Panc1 (cell line): ENCODE measurements at regions not wholly inside any gene's neighbourhood (a gene's known extent, or its start where the extent isn't known, plus 50 kb on each side); places are given as distances from the start of the nearest gene placed in this dataset.
"Not testable (repeated sequence)": the region's sequence is repeated elsewhere in the genome, so short reads cannot be mapped to it uniquely, and the experiment has no call there.

Experiments used
- ATAC-seq: fragments of 200-7000 bp; cut with Tn5 transposase; 2 replicates; pipeline ENCODE4 v1.9.1; 2020; ENCODE audit warnings: mild to moderate bottlenecking, moderate library complexity
- BruUV-seq: library from RNA; stranded (reverse); fragments of 400-500 nt; replicated peaks from 2 replicates; lab custom pipeline; 2021; lab: Mats Ljungman, UMichigan
- CTCF ChIA-PET: fragments of 300-600 bp; sonication (Branson Sonifier 250); formaldehyde crosslinking; loops from one replicate; lab custom pipeline; 2022; ENCODE audit warnings: antibody characterized with exemption; lab: Charles Lee
- POLR2A ChIA-PET: fragments of 300-600 bp; sonication (Branson Sonifier 250); formaldehyde crosslinking; loops from one replicate; lab custom pipeline; 2022; ENCODE audit warnings: antibody characterized with exemption; lab: Charles Lee
- DNase-seq: peaks from one replicate; pipeline ENCODE4 v3.0.0-alpha.2; 2010; ENCODE audit warnings: low read depth, low spot score
- H3K27ac ChIP-seq: 2 replicates; pipeline ENCODE4 v1.5.1; 2011; ENCODE audit warnings: mild to moderate bottlenecking, low read length, inconsistent platforms
- H3K27me3 ChIP-seq: fragments of 200-500 bp; sonication (Bioruptor generic); 2 replicates; pipeline ENCODE4 v1.6.0; 2014; ENCODE audit warnings: low read length, inconsistent platforms; ENCODE audit not compliant: control insufficient read depth, insufficient read depth
- H3K36me3 ChIP-seq: fragments of 200-500 bp; sonication (Bioruptor generic); 2 replicates; pipeline ENCODE4 v1.5.1; 2014; ENCODE audit warnings: inconsistent platforms, mild to moderate bottlenecking, low read length, moderate library complexity; ENCODE audit not compliant: control insufficient read depth, insufficient read depth
- H3K4me1 ChIP-seq: 2 replicates; pipeline ENCODE4 v1.5.1; 2011; ENCODE audit warnings: inconsistent platforms, mild to moderate bottlenecking, low read length, moderate library complexity; ENCODE audit not compliant: control insufficient read depth, insufficient read depth
- H3K4me3 ChIP-seq, 2 experiments: 2 replicates each; pipeline ENCODE4 v1.5.1; 2011 to 2012; ENCODE audit warnings: low read depth in 2 of 2, low read length in 2 of 2, mild to moderate bottlenecking in 2 of 2, inconsistent platforms in 1 of 2, moderate library complexity in 1 of 2
- H3K9me3 ChIP-seq: fragments of 200-500 bp; sonication (Bioruptor generic); 2 replicates; pipeline ENCODE4 v1.5.1; 2014; ENCODE audit warnings: low read depth, mild to moderate bottlenecking, inconsistent platforms, low read length, moderate library complexity; ENCODE audit not compliant: control insufficient read depth, insufficient read depth
- POLR2AphosphoS5 ChIP-seq: IDR thresholded peaks from 2 replicates; pipeline ENCODE4 v1.6.1; 2012; ENCODE audit warnings: mild to moderate bottlenecking, low read depth, low read length, moderate library complexity
- SIN3A ChIP-seq: IDR thresholded peaks from 2 replicates; pipeline ENCODE4 v1.6.1; 2012; ENCODE audit warnings: low read depth, mild to moderate bottlenecking, low read length, moderate library complexity, borderline replicate concordance; ENCODE audit not compliant: insufficient read depth
- TCF7L2 ChIP-seq: IDR thresholded peaks from 2 replicates; pipeline ENCODE4 v1.6.1; 2011; ENCODE audit warnings: mild to moderate bottlenecking, low read depth, low read length, inconsistent platforms
- in situ Hi-C: cut with HindIII; loops from 2 replicates; pipeline ENCODE4 v1.10.0; 2016; ENCODE audit warnings: low sequenced_read_pairs, low pct_unique_long_range_greater_than_20kb
- intact Hi-C: fragments of 100-400 bp; cut with micrococcal nuclease; formaldehyde crosslinking; loops from one replicate; pipeline ENCODE4 v1.10.0; 2022; ENCODE audit not compliant: unreplicated experiment
- TF ChIP-seq, protein P1 (sequence below), 2 experiments: IDR thresholded peaks; 2 replicates each; pipeline ENCODE4 v1.6.1; 2011 to 2012; ENCODE audit warnings: low read depth in 2 of 2, control low read depth in 1 of 2, low read length in 1 of 2, mild to moderate bottlenecking in 1 of 2, moderate library complexity in 1 of 2; ENCODE audit not compliant: insufficient read depth in 1 of 2
- TF ChIP-seq, protein P2 (sequence below): fragments of 450-650 bp; IDR thresholded peaks from 2 replicates; pipeline ENCODE4 v1.5.1; 2017; ENCODE audit warnings: mild to moderate bottlenecking

DNA sequence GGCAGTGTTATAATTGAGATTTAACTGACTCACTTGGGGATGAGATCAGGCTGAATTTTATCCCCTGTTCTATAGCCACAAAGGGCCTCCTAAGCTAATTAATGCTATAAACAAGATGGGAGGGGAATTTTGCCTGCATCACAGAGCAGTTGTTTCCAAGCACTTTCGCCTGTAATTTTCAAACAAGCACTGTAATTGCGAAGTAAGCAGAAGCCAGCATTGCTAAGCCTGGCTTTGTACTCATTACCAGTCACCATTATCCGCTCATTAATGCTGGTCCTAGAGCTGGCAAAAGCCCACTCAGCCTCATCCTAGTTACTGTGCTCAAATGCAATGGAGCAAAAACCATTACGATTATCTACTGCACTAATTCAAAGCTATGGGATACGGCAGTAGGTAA, 356.6 kb upstream of the UBE2E2 start:
- ChIA-PET POLR2A (no interaction called here), CTCF (no interaction called here)
- intact Hi-C loops = no loop called here
- no peaks in the 10 kb centered on the region for H3K4me1 ChIP-seq
- BruUV-seq = no TSS peak
- H3K27me3 ChIP-seq = no peaks in the 10 kb centered on the region
- in situ Hi-C loops = no loop called here
- H3K9me3 ChIP-seq = no peaks in the 10 kb centered on the region
- no peak overlapping the region for H3K27ac ChIP-seq
- no peak for DNase-seq
- TF ChIP-seq SIN3A (no peak), POLR2AphosphoS5 (no peak), TCF7L2 (no peak)
- TF ChIP-seq, protein P1, sequence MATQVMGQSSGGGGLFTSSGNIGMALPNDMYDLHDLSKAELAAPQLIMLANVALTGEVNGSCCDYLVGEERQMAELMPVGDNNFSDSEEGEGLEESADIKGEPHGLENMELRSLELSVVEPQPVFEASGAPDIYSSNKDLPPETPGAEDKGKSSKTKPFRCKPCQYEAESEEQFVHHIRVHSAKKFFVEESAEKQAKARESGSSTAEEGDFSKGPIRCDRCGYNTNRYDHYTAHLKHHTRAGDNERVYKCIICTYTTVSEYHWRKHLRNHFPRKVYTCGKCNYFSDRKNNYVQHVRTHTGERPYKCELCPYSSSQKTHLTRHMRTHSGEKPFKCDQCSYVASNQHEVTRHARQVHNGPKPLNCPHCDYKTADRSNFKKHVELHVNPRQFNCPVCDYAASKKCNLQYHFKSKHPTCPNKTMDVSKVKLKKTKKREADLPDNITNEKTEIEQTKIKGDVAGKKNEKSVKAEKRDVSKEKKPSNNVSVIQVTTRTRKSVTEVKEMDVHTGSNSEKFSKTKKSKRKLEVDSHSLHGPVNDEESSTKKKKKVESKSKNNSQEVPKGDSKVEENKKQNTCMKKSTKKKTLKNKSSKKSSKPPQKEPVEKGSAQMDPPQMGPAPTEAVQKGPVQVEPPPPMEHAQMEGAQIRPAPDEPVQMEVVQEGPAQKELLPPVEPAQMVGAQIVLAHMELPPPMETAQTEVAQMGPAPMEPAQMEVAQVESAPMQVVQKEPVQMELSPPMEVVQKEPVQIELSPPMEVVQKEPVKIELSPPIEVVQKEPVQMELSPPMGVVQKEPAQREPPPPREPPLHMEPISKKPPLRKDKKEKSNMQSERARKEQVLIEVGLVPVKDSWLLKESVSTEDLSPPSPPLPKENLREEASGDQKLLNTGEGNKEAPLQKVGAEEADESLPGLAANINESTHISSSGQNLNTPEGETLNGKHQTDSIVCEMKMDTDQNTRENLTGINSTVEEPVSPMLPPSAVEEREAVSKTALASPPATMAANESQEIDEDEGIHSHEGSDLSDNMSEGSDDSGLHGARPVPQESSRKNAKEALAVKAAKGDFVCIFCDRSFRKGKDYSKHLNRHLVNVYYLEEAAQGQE (IDR thresholded peaks at IDR 0.05; ENCODE audit: insufficient read depth in 1 of 2, low read depth in 2 of 2, low read length in 1 of 2) = no peak
- TF ChIP-seq, protein P2, sequence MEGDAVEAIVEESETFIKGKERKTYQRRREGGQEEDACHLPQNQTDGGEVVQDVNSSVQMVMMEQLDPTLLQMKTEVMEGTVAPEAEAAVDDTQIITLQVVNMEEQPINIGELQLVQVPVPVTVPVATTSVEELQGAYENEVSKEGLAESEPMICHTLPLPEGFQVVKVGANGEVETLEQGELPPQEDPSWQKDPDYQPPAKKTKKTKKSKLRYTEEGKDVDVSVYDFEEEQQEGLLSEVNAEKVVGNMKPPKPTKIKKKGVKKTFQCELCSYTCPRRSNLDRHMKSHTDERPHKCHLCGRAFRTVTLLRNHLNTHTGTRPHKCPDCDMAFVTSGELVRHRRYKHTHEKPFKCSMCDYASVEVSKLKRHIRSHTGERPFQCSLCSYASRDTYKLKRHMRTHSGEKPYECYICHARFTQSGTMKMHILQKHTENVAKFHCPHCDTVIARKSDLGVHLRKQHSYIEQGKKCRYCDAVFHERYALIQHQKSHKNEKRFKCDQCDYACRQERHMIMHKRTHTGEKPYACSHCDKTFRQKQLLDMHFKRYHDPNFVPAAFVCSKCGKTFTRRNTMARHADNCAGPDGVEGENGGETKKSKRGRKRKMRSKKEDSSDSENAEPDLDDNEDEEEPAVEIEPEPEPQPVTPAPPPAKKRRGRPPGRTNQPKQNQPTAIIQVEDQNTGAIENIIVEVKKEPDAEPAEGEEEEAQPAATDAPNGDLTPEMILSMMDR = no peak
- no peaks in the 10 kb centered on the region for H3K36me3 ChIP-seq
- ATAC-seq = no peak
- no peak overlapping the region for H3K4me3 ChIP-seq

DNA sequence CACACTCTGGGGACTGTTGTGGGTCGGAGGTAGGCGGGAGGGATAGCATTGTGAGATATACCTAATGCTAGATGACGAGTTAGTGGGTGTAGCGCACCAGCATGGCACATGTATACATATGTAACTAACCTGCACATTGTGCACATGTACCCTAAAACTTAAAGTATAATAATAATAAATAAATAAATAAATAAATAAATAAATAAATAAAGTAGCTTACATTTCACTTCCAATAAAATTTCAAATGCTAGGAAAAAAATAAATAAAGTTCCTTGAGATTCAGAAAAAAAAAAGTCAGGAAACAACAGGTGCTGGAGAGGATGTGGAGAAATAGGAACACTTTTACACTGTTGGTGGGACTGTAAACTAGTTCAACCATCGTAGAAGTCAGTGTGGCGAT, 353.5 kb upstream of the UBE2E2 start:
- POLR2A ChIA-PET = not testable (repeated sequence)

DNA sequence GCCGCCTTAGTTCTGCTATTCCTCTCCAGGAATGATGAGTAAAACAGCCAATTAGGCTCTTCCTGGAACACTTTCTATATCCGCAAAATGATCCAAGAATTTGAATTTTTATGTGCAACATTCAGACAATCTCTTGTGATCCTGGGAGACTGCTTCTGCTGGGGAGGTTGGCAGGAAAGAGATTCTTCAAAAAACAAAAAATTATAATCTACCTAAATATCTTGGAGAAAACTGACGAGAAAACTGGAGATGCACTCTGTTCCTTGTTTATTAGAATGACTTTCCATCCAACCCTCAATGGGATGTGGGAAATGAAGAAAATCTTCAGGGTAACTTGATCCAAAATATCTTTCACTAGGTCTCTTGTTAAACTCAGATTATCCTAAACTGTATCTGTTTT, 346.3 kb upstream of the UBE2E2 start:
- intact Hi-C loops = no loop called here
- no TSS peak for BruUV-seq
- H3K27ac ChIP-seq = no peak overlapping the region

More for the DNA sequence above, 353.5 kb upstream of the UBE2E2 start:
- H3K4me1 ChIP-seq, BruUV-seq, H3K36me3 ChIP-seq, DNase-seq, H3K27me3 ChIP-seq, H3K4me3 ChIP-seq, intact Hi-C loops, ATAC-seq, H3K9me3 ChIP-seq, H3K27ac ChIP-seq, in situ Hi-C loops, CTCF ChIA-PET: not testable (repeated sequence)

More for the DNA sequence above, 346.3 kb upstream of the UBE2E2 start:
- no peaks in the 10 kb centered on the region for H3K36me3 ChIP-seq
- no peak overlapping the region for H3K4me3 ChIP-seq
- H3K9me3 ChIP-seq = no peaks in the 10 kb centered on the region
- DNase-seq = no peak
- CTCF ChIA-PET = no interaction called here
- ATAC-seq = no peak
- POLR2A ChIA-PET = no interaction called here
- TF ChIP-seq, protein P1 (IDR thresholded peaks at IDR 0.05; ENCODE audit: insufficient read depth in 1 of 2, low read depth in 2 of 2, low read length in 1 of 2) = no peak
- TF ChIP-seq, protein P2 = no peak
- no peak for TF ChIP-seq SIN3A
- no peak for TF ChIP-seq TCF7L2
- no peak for TF ChIP-seq POLR2AphosphoS5
- in situ Hi-C loops = no loop called here
- no peaks in the 10 kb centered on the region for H3K4me1 ChIP-seq
- H3K27me3 ChIP-seq = no peaks in the 10 kb centered on the region
